WERI-Rb-1 (cell line): ENCODE measurements at regions not wholly inside any gene's neighbourhood (a gene's known extent, or its start where the extent isn't known, plus 50 kb on each side); places are given as distances from the start of the nearest gene placed in this dataset.

Experiments
- DNase-seq: peaks from one replicate; pipeline ENCODE4 v3.0.0-alpha.2; 2020
- H3K27ac ChIP-seq: fragments of 250-450 bp; sonication (Bioruptor Pico); 2 replicates; pipeline ENCODE4 v1.5.1; 2020; ENCODE audit warnings: mild to moderate bottlenecking, moderate library complexity
- H3K27me3 ChIP-seq: fragments of 250-450 bp; sonication (Bioruptor Pico); 2 replicates; pipeline ENCODE4 v1.5.1; 2021; ENCODE audit warnings: mild to moderate bottlenecking, low read depth, moderate library complexity; ENCODE audit not compliant: insufficient read depth, severe bottlenecking
- H3K36me3 ChIP-seq: fragments of 250-450 bp; sonication (Bioruptor Pico); 2 replicates; pipeline ENCODE4 v1.5.1; 2020; ENCODE audit warnings: mild to moderate bottlenecking, moderate library complexity
- H3K4me3 ChIP-seq: 2 replicates; pipeline ENCODE4 v1.5.1; 2011; ENCODE audit warnings: low read depth, mild to moderate bottlenecking, control low read depth, low read length
- H3K9me3 ChIP-seq: fragments of 250-450 bp; sonication (Bioruptor Pico); 2 replicates; pipeline ENCODE4 v1.5.1; 2021; ENCODE audit warnings: mild to moderate bottlenecking, moderate library complexity; ENCODE audit not compliant: severe bottlenecking
- CTCF ChIP-seq: IDR thresholded peaks from 2 replicates; pipeline ENCODE4 v1.5.1; 2011; ENCODE audit warnings: low read depth, mild to moderate bottlenecking, control low read depth, inconsistent platforms, low read length

DNA sequence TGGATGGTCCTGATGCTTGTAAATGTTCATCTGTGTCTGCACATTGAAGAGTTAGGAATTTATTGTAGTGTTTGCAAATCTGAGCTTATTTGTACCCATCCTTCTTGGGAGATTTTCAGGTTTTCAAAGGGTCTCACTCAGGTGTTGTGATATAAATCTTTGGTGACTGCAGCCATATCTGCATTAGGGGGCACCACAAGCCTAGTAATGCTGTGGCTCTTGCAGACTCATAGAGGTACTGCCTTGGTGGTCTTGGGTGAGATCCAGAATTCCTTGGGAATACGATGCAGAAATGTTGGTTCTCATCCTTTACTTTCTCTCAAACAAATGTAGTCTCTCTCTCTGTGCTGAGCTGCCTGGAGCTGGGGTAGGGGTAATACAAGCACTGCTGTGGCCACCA lies 405.9 kb downstream of the TTLL7 start:
- peak; percentile 40; the same call in 1 of the 2 replicates for TF ChIP-seq CTCF
- Histone ChIP-seq H3K36me3 (no peaks in the 10 kb centered on the region), H3K27ac (no peak overlapping the region), H3K27me3 (no peaks in the 10 kb centered on the region), H3K9me3 (no peaks in the 10 kb centered on the region), H3K4me3 (no peak overlapping the region)
- DNase-seq = peak; percentile 39

DNA sequence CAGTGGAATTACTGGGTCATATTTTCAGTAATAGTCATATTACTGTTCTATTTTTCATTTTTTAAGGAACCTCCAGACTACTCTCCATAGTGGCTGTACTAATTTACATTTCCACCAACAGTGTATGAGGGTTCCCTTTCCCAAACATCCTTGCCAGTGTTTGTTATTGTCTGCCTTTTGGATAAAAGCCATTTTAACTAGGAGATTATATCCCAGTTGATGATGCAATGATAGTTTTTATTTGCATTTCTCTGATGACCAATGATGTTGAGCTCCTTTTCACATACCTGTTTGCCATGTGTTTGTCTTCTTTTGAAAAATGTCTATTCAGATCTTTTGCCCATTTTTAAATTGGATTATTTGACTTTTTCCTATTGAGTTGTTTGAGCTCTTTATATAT lies 410.8 kb downstream of the TTLL7 start:
- no peaks in the 10 kb centered on the region for H3K27me3 ChIP-seq
- TF ChIP-seq CTCF = no peak
- H3K4me3 ChIP-seq = no peak overlapping the region
- no peak overlapping the region for H3K27ac ChIP-seq
- H3K36me3 ChIP-seq = no peaks in the 10 kb centered on the region
- H3K9me3 ChIP-seq = no peaks in the 10 kb centered on the region
- DNase-seq = no peak

DNA sequence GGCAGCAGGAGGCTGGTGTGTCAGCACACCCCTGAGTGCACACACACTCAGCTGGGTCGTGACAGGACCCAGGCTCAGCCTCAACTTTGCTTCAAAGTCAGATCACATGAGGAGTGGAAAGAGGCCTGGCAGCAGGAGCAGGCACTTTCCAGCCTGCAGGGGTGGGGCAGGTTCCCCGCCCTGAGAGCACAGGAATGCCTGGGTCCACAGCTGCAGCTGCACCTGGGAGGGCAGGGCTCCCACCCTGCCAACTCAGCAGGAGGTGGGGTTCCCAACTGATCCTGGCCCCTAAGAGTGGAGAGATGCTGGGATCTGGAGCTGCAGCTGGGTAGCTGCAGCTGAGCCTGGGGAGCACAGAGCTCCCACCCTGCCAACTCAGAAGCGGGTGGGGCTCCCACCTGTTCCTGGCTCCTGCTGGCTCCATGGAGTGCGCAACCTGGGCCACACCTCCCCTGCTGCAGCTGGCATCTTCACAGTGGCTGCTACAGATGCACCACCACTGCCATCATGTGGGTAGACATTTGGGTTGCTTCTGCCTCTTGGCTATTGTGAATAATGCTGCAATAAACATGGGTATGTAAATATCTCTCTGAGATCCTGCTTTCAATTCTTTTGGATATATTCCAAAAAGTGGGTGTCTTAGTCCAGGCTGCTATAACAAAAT lies 415.4 kb downstream of the TTLL7 start:
- DNase-seq = peak; percentile 53
- H3K9me3 ChIP-seq = no peaks in the 10 kb centered on the region
- H3K4me3 ChIP-seq = no peak overlapping the region
- TF ChIP-seq CTCF = peak; percentile 53; the same call in 1 of the 2 replicates
- no peak overlapping the region for H3K27ac ChIP-seq
- no peaks in the 10 kb centered on the region for H3K27me3 ChIP-seq
- H3K36me3 ChIP-seq = no peaks in the 10 kb centered on the region

DNA sequence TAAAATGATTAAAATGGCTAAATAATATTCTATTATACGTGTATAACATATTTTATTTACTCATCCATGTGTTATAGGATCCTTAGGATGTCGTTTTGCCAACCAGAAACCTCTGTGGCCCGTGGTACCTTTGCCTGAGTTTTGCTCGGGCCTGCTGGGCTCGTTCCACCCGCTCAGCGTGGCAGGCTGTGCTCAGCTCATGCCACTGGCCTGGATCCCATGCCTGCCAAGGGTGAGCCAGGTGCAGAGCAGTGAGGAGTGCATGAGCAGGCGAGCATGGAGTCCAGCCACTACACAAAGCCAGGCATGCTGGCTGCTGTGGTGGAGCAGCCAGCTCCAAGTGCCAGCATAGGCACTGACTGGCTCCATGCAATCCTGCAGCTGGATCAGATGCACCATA lies 417.2 kb downstream of the TTLL7 start:
- Histone ChIP-seq H3K9me3 (no peaks in the 10 kb centered on the region), H3K36me3 (no peaks in the 10 kb centered on the region), H3K4me3 (no peak overlapping the region), H3K27ac (no peak overlapping the region), H3K27me3 (no peaks in the 10 kb centered on the region)
- no peak for DNase-seq
- TF ChIP-seq CTCF = no peak

- Histone ChIP-seq H3K36me3 (no peaks in the 10 kb centered on the region), H3K27ac (no peak overlapping the region)
- no peak for TF ChIP-seq CTCF
These were observed 424.1 kb downstream of the TTLL7 start for GRCh38 chr1:83574791-83575190.

GRCh38 chr1:83573776-83574175 lies 425.2 kb downstream of the TTLL7 start:
- DNase-seq = no peak
- H3K9me3 ChIP-seq = no peaks in the 10 kb centered on the region
- H3K4me3 ChIP-seq = no peak overlapping the region
- H3K36me3 ChIP-seq = no peaks in the 10 kb centered on the region
- H3K27ac ChIP-seq = no peak overlapping the region
- no peaks in the 10 kb centered on the region for H3K27me3 ChIP-seq
- TF ChIP-seq CTCF = no peak

More at GRCh38 chr1:83574791-83575190, 424.1 kb downstream of the TTLL7 start:
- no peaks in the 10 kb centered on the region for H3K27me3 ChIP-seq
- no peak for DNase-seq
- H3K9me3 ChIP-seq = no peaks in the 10 kb centered on the region
- H3K4me3 ChIP-seq = no peak overlapping the region
